GM23338 (cell line): ENCODE measurements at regions not wholly inside any gene's neighbourhood (a gene's known extent, or its start where the extent isn't known, plus 50 kb on each side); places are given as distances from the start of the nearest gene placed in this dataset.

Experiments used
- ATAC-seq: fragments of 200-7000 bp; cut with Tn5 transposase; 3 replicates; pipeline ENCODE4 v1.9.1; 2020
- DNase-seq: peaks from one replicate; pipeline ENCODE4 v3.0.0-alpha.2; 2015; ENCODE audit warnings: low spot score
- H2AFZ ChIP-seq: fragments of 200-600 bp; sonication (generic); 2 replicates; pipeline ENCODE4 v1.8.0; 2016; ENCODE audit warnings: antibody characterized with exemption, mild to moderate bottlenecking, moderate library complexity
- H3F3A ChIP-seq: fragments of 200-600 bp; sonication (generic); replicated peaks from 2 replicates; pipeline ENCODE4 v1.8.0; 2017; ENCODE audit warnings: antibody characterized with exemption, mixed run types, low read depth
- H3K27ac ChIP-seq: fragments of 200-600 bp; sonication (generic); 2 replicates; pipeline ENCODE4 v1.6.1; 2016; ENCODE audit warnings: low read depth
- H3K27me3 ChIP-seq: fragments of 200-600 bp; sonication (generic); 2 replicates; pipeline ENCODE4 v1.8.0; 2016; ENCODE audit warnings: mild to moderate bottlenecking, mixed run types, moderate library complexity; ENCODE audit not compliant: insufficient read depth
- H3K36me3 ChIP-seq: fragments of 200-600 bp; sonication (generic); 2 replicates; pipeline ENCODE4 v1.8.0; 2016; ENCODE audit warnings: mild to moderate bottlenecking; ENCODE audit not compliant: insufficient read depth
- H3K4me1 ChIP-seq: fragments of 200-600 bp; sonication (generic); 2 replicates; pipeline ENCODE4 v1.8.0; 2016; ENCODE audit warnings: mild to moderate bottlenecking, moderate library complexity; ENCODE audit not compliant: insufficient read depth
- H3K4me2 ChIP-seq: fragments of 200-600 bp; sonication (generic); 2 replicates; pipeline ENCODE4 v1.7.1; 2017; ENCODE audit warnings: mixed run types
- H3K4me3 ChIP-seq: fragments of 200-600 bp; sonication (generic); 2 replicates; pipeline ENCODE4 v1.6.1; 2016; ENCODE audit warnings: mixed run types
- H3K79me2 ChIP-seq: fragments of 200-600 bp; sonication (generic); replicated peaks from 2 replicates; pipeline ENCODE4 v1.8.0; 2017; ENCODE audit warnings: mild to moderate bottlenecking; ENCODE audit not compliant: insufficient read depth
- H3K9me2 ChIP-seq: fragments of 200-600 bp; sonication (generic); 2 replicates; pipeline ENCODE4 v1.8.0; 2017; ENCODE audit not compliant: insufficient read depth
- H4K20me1 ChIP-seq: fragments of 200-600 bp; sonication (generic); replicated peaks from 2 replicates; pipeline ENCODE4 v1.8.0; 2017; ENCODE audit warnings: mild to moderate bottlenecking; ENCODE audit not compliant: insufficient read depth
- H3K27ac Mint-ChIP-seq: 2 replicates; pipeline ENCODE4 v1.8.0; 2020; ENCODE audit warnings: inconsistent platforms, mild to moderate bottlenecking, moderate library complexity, mixed read lengths
- H3K27me3 Mint-ChIP-seq: 3 replicates; pipeline ENCODE4 v1.8.0; 2022; ENCODE audit warnings: low read depth, mild to moderate bottlenecking, moderate library complexity, mixed read lengths, inconsistent platforms; ENCODE audit not compliant: insufficient read depth, poor library complexity
- H3K36me3 Mint-ChIP-seq: 3 replicates; pipeline ENCODE4 v1.8.0; 2021; ENCODE audit warnings: low read depth, mild to moderate bottlenecking, inconsistent platforms, moderate library complexity, mixed read lengths
- H3K4me1 Mint-ChIP-seq: 3 replicates; pipeline ENCODE4 v1.8.0; 2020; ENCODE audit warnings: mild to moderate bottlenecking, inconsistent platforms, mixed read lengths
- H3K4me3 Mint-ChIP-seq: 3 replicates; pipeline ENCODE4 v1.8.0; 2021; ENCODE audit warnings: moderate library complexity, mild to moderate bottlenecking, inconsistent platforms, mixed read lengths
- H3K9me3 Mint-ChIP-seq: 3 replicates; pipeline ENCODE4 v1.8.0; 2020; ENCODE audit warnings: moderate library complexity, mild to moderate bottlenecking, inconsistent platforms, mixed read lengths
- CREB1 ChIP-seq: fragments of 250-450 bp; sonication (Bioruptor Pico); IDR thresholded peaks from 2 replicates; pipeline ENCODE4 v1.5.0; 2020; ENCODE audit warnings: low read depth, mild to moderate bottlenecking, moderate library complexity
- ETS1 ChIP-seq: IDR thresholded peaks from 2 replicates; pipeline ENCODE4 v1.6.1; 2016; ENCODE audit warnings: antibody characterized with exemption
- EZH2phosphoT487 ChIP-seq: fragments of 200-600 bp; sonication (generic); IDR thresholded peaks from one replicate; pipeline ENCODE4 v1.8.1; 2018; ENCODE audit warnings: antibody characterized with exemption; ENCODE audit not compliant: unreplicated experiment
- JUNB ChIP-seq: IDR thresholded peaks from one replicate; pipeline ENCODE4 v1.6.1; 2016; ENCODE audit warnings: antibody characterized with exemption; ENCODE audit not compliant: unreplicated experiment
- NANOG ChIP-seq: IDR thresholded peaks from 2 replicates; pipeline ENCODE4 v1.6.1; 2016; ENCODE audit warnings: antibody characterized with exemption, borderline replicate concordance
- POLR2AphosphoS5 ChIP-seq: IDR thresholded peaks from 2 replicates; pipeline ENCODE4 v1.6.1; 2016; ENCODE audit warnings: antibody characterized with exemption, low read depth
- REST ChIP-seq: IDR thresholded peaks from one replicate; pipeline ENCODE4 v1.6.1; 2018; ENCODE audit warnings: antibody characterized with exemption; ENCODE audit not compliant: unreplicated experiment
- ZNF114 ChIP-seq: fragments of 250-450 bp; sonication (Bioruptor Pico); IDR thresholded peaks from 2 replicates; pipeline ENCODE4 v1.5.0; 2020; ENCODE audit warnings: mild to moderate bottlenecking, moderate library complexity
- ZNF462 ChIP-seq: fragments of 250-450 bp; sonication (Bioruptor Pico); IDR thresholded peaks from 2 replicates; pipeline ENCODE4 v1.5.0; 2020; ENCODE audit warnings: mild to moderate bottlenecking, moderate library complexity

- TF ChIP-seq ZNF462 (no peak), CREB1 (no peak), ZNF114 (CRISPR knock-in tag) (no peak), NANOG (no peak), POLR2AphosphoS5 (no peak), EZH2phosphoT487 (no peak)
These were observed 122.4 kb upstream of the MSX2 start (continued) for GRCh38 chr5:174601946-174602345.

- TF ChIP-seq JUNB (no peak), REST (no peak), ETS1 (no peak), NANOG (no peak), CREB1 (no peak)
- Histone ChIP-seq H3K4me2 (no peak overlapping the region), H2AFZ (peak overlapping the region; percentile 85; the same call in 1 of the 2 replicates), H3K27ac (no peak overlapping the region), H3K4me1 (no peaks in the 10 kb centered on the region), H3K27me3 (no peaks in the 10 kb centered on the region), H4K20me1 (no peaks in the 10 kb centered on the region), H3K9me2 (no peaks in the 10 kb centered on the region), H3K36me3 (no peaks in the 10 kb centered on the region), H3K79me2 (no peaks in the 10 kb centered on the region), H3K4me3 (no peak overlapping the region), H3F3A (no peaks in the 10 kb centered on the region)
- peaks cover 17% of the 10 kb centered on the region for H3K9me3 Mint-ChIP-seq
- ATAC-seq, result no peak
- H3K27ac Mint-ChIP-seq, result no peak overlapping the region
- no peak overlapping the region for H3K4me3 Mint-ChIP-seq
- H3K27me3 Mint-ChIP-seq, result peaks cover 7% of the 10 kb centered on the region
- peaks cover 3% of the 10 kb centered on the region; the same call in 2 of the 3 replicates for H3K36me3 Mint-ChIP-seq
- DNase-seq, result no peak
- no peaks in the 10 kb centered on the region; the same call in 2 of the 3 replicates for H3K4me1 Mint-ChIP-seq
These were observed 118.2 kb upstream of the MSX2 start for GRCh38 chr5:174606153-174606552.
